Stomach (tissue), 8 donors: ENCODE measurements at regions not wholly inside any gene's neighbourhood (a gene's known extent, or its start where the extent isn't known, plus 50 kb on each side); places are given as distances from the start of the nearest gene placed in this dataset.
A peak's percentile ranks its signal among the peaks of the same experiment; 100 is the strongest.

Experiments
- DNase-seq, 2 donors: peaks; one replicate each; pipeline versions ENCODE4 v3.0.0 to v3.0.0-alpha.2; 2013 to 2019
- H3K27ac ChIP-seq, 5 donors: fragments of 200-600 bp in 4 of 5; sonication (generic) in 4 of 5; one replicate each; pipeline ENCODE4 v1.5.1; 2013 to 2019; ENCODE audit warnings: mild to moderate bottlenecking in 1 of 5, moderate library complexity in 1 of 5
- H3K27me3 ChIP-seq, 3 donors: fragments of 200-600 bp; sonication (generic); one replicate each; pipeline ENCODE4 v1.5.1; 2017 to 2019; ENCODE audit warnings: mixed run types in 1 of 3
- H3K36me3 ChIP-seq, 4 donors: fragments of 200-600 bp; sonication (generic); 1 replicate in 3 of 4; 2 replicates in 1 of 4; pipeline ENCODE4 v1.5.1; 2016 to 2019
- H3K4me1 ChIP-seq, 4 donors: fragments of 200-600 bp; sonication (generic); one replicate each; pipeline ENCODE4 v1.5.1; 2016 to 2019
- H3K4me3 ChIP-seq, 4 donors: fragments of 200-600 bp; sonication (generic) in 3 of 4; one replicate each; pipeline ENCODE4 v1.5.1; 2016 to 2019; ENCODE audit warnings: mild to moderate bottlenecking in 1 of 4
- H3K9me3 ChIP-seq, 4 donors: fragments of 200-600 bp; sonication (generic); one replicate each; pipeline ENCODE4 v1.5.1; 2016 to 2019
- CTCF ChIP-seq, 7 experiments: fragments of 450-650 bp in 4 of 7; fragments of 200-600 bp in 3 of 7; sonication (generic) in 3 of 7; IDR thresholded peaks; one replicate each; pipeline ENCODE4 v1.5.1; 2016 to 2019; ENCODE audit warnings: antibody characterized with exemption in 7 of 7, control low read depth in 2 of 7, mild to moderate bottlenecking in 1 of 7
- EP300 ChIP-seq: sonication (generic); formaldehyde crosslinking; IDR thresholded peaks from one replicate; pipeline ENCODE4 v1.6.1; 2017; ENCODE audit warnings: antibody characterized with exemption
- POLR2A ChIP-seq, 4 donors: fragments of 450-650 bp; IDR thresholded peaks; one replicate each; pipeline ENCODE4 v1.6.1; 2016; ENCODE audit warnings: antibody characterized with exemption in 4 of 4, control low read depth in 2 of 4, mild to moderate bottlenecking in 1 of 4, moderate library complexity in 1 of 4
- POLR2AphosphoS5 ChIP-seq, 3 donors: sonication (generic); formaldehyde crosslinking; IDR thresholded peaks; one replicate each; pipeline ENCODE4 v1.6.1; 2016; ENCODE audit warnings: antibody characterized with exemption in 3 of 3
- WGBS, 5 donors: extraction: QIAGEN DNeasy Blood & Tissue Kit in 3 of 5; methylation state at CpG; one replicate each; pipeline versions ENCODE4 v1.1.5 to v1.1.7; 2013 to 2018; 5-methylcytosine and 5-hydroxymethylcytosine counted together
- intact Hi-C: fragments of 100-400 bp; cut with DNase I; formaldehyde crosslinking; loops from one replicate; pipeline ENCODE4 v1.15.1; 2023; ENCODE audit warnings: low total_unique reads
- donor health status: healthy with polysubstance abuse.
- donor health status: Bipolar disorder and iron deficiency.
- donor health status: healthy.

DNA sequence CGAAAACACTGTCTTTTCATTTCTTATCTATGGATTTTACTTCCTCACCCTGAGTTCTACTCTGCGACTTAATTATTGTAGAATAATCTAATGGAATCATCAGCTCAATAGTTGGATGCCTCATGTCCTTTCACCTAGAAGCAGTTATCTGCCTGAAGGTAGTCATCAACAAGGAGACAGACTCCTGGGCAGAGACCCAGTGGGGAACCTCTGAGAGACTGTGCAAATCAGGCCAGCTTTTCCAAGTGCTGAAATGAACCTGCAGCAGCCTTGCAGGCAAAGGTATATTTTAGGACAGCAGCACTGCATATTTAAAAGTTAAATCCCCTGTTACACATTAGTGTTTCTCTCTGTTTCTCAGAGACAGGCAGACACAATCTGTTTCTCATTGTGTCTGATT, 99.7 kb upstream of the STMND1 start:
- H3K27me3 ChIP-seq, result no peaks in the 10 kb centered on the region
- 63 to 82% (median 79%) methylated on average over 2 of the region's 2 CpGs for WGBS, 5 donors

DNA sequence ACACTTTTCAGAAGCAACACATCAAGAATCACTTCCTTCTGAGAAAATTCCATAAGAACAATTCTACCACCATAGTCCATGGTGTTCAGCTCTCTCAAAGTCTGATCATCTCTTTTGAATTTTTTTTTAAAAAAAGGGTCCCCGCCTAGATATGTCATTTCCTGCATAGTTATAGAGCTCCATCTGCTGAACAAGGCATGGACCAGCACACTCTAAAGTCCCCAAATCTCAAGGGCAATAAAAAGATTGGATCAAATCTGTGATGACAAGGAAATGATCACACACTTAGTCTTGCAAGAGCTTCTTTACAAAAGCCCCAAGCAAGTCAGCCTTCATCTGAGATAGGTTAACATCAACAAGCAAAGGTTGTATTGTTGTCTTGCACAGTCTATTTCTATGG, 100.7 kb upstream of the STMND1 start:
- no peak overlapping the region for H3K4me3 ChIP-seq
- no peak for TF ChIP-seq POLR2AphosphoS5 (IDR thresholded peaks at IDR 0.05)
- TF ChIP-seq POLR2A (IDR thresholded peaks at IDR 0.05), result no peak
- TF ChIP-seq CTCF (IDR thresholded peaks at IDR 0.05), result no peak
- no peak for TF ChIP-seq EP300
- no peaks in the 10 kb centered on the region for H3K9me3 ChIP-seq
- peaks cover 0 to 12% (median 6%) of the 10 kb centered on the region in 4 donors for H3K4me1 ChIP-seq
- intact Hi-C loops, result no loop called here
- 69 to 77% (median 74%) methylated on average over 1 of the region's 1 CpG for WGBS, 5 donors
- DNase-seq, result no peak
- H3K27me3 ChIP-seq, result no peaks in the 10 kb centered on the region
- H3K27ac ChIP-seq, result no peak overlapping the region
- no peaks in the 10 kb centered on the region for H3K36me3 ChIP-seq

More for the DNA sequence above, 99.7 kb upstream of the STMND1 start:
- Histone ChIP-seq H3K27ac (no peak overlapping the region), H3K4me3 (no peak overlapping the region), H3K4me1 (peaks cover 0 to 12% (median 6%) of the 10 kb centered on the region in 4 donors), H3K36me3 (no peaks in the 10 kb centered on the region), H3K9me3 (no peaks in the 10 kb centered on the region)
- no peak for DNase-seq
- TF ChIP-seq CTCF (IDR thresholded peaks at IDR 0.05), result no peak
- TF ChIP-seq EP300, result no peak
- no peak for TF ChIP-seq POLR2AphosphoS5 (IDR thresholded peaks at IDR 0.05)
- no peak for TF ChIP-seq POLR2A (IDR thresholded peaks at IDR 0.05)
- intact Hi-C loops, result no loop called here

GRCh38 chr6:16999491-17000436, 102.1 kb upstream of the STMND1 start:
- Histone ChIP-seq H3K27me3 (no peaks in the 10 kb centered on the region), H3K27ac (no peak overlapping the region), H3K4me3 (no peak overlapping the region), H3K36me3 (no peaks in the 10 kb centered on the region), H3K9me3 (no peaks in the 10 kb centered on the region), H3K4me1 (peaks cover 0 to 12% (median 6%) of the 10 kb centered on the region in 4 donors)
- intact Hi-C loops, result no loop called here
- DNase-seq, result peak in 1 of 2 donors; percentile 64
- WGBS, 5 donors, result 10 to 25% (median 18%) methylated on average over 2 of the region's 2 CpGs
- TF ChIP-seq CTCF (IDR thresholded peaks at IDR 0.05) (no peak), POLR2A (IDR thresholded peaks at IDR 0.05) (no peak), EP300 (no peak), POLR2AphosphoS5 (IDR thresholded peaks at IDR 0.05) (peak in 2 of 3 donors; percentile 59 to 65)

- H3K36me3 ChIP-seq, result no peaks in the 10 kb centered on the region
- H3K4me1 ChIP-seq, result peaks cover 0 to 12% (median 6%) of the 10 kb centered on the region in 4 donors
- no peak overlapping the region for H3K4me3 ChIP-seq
- no peaks in the 10 kb centered on the region for H3K9me3 ChIP-seq
- no peak overlapping the region for H3K27ac ChIP-seq
- WGBS, 5 donors, result 59 to 76% (median 75%) methylated on average over 5 of the region's 5 CpGs
- intact Hi-C loops, result no loop called here
- no peak for DNase-seq
- TF ChIP-seq POLR2AphosphoS5 (IDR thresholded peaks at IDR 0.05) (no peak), EP300 (no peak), POLR2A (IDR thresholded peaks at IDR 0.05) (no peak), CTCF (IDR thresholded peaks at IDR 0.05) (no peak)
- H3K27me3 ChIP-seq, result no peaks in the 10 kb centered on the region
Measured at GRCh38 chr6:16998461-16998860, 103.4 kb upstream of the STMND1 start.
